ENCODE measurements at regions not wholly inside any gene's neighbourhood (a gene's known extent, or its start where the extent isn't known, plus 50 kb on each side); places are given as distances from the start of the nearest gene placed in this dataset.

- FAIRE-seq (no peak), DNase-seq (ENCODE audit: insufficient read length, low spot score) (no peak)
Observed at GRCh38 chr4:27467351-27467750, 606.7 kb downstream of the STIM2 start.

DNA sequence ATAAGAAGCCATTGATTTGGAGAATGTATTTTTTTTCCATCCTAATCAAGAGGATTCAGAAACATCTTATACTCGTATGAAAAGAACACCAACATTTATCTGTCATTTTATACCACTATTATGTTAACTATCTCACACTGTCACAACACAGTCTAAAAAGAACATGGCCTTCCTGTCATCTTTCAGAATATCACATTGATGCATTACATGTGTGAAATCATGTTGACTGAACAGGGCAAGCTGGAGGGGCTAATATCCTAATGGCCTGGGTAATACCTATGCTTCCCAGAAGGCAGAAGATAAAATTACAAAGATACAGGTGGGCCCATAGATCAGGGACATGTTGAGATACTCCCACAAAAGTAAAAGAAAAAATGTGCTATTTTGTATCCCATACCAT, 611.7 kb downstream of the STIM2 start:
- FAIRE-seq (no peak), DNase-seq (ENCODE audit: insufficient read length, low spot score) (no peak)

DNA sequence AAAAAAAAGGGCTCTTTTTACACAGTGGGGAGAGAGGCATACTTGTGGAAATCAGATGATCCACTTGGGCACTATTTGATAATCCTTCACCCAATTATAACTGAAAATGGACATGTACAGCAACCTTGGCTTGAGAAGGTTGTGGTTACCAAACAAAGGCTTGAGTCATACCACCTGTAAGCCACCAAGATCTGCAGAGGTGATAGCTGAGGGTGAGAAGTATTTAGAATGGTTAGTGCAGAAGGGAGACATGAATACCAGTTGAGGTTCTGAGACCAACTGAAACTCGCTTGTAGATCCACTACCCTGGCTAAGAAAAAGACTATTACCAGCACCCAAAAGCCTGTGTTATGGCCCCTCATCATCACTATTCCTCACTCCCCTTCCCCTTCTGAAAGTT, 614.0 kb downstream of the STIM2 start:
- FAIRE-seq, result no peak
- no peak for DNase-seq (ENCODE audit: insufficient read length, low spot score)

DNA sequence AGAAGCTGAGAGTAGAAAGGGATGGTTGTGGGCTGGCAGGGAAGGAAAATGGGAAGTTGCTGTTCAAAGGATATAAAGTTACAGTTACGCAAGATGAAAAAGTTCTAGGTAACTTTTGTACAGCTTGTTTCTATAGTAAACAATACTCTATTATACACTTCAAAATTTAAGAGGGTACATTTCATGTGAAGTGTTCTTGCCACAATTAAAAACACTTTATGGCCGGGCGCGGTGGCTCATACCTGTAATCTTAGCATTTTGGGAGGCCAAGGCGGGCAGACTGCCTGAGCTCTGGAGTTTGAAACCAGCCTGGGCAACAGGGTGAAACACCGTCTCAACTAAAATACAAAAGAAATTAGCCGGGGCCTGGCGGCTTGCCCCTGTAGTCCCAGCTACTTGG, 623.6 kb downstream of the STIM2 start:
- no peak for DNase-seq (ENCODE audit: insufficient read length, low spot score)
- FAIRE-seq, result no peak

DNA sequence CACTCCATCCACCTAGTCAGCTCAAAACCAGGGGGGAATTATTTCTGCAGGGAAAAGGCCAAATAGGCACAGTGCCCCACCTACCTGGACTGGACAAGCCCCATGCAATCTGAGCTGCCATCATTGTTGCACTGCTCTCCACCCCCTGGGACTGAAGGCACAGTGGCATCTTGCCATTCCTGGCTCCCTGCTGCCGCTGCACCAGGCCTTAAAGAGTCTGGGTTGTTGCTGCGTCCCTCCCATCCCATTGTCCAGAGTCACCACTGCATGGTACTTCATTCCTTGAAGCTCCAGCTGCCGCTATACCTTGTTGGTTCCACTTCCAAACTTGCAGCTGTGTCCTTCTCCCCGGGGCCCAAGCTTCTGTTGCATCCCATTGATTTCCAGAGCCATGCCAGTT, 629.7 kb downstream of the STIM2 start:
- no peak for DNase-seq (ENCODE audit: insufficient read length, low spot score)
- no peak for FAIRE-seq

DNA sequence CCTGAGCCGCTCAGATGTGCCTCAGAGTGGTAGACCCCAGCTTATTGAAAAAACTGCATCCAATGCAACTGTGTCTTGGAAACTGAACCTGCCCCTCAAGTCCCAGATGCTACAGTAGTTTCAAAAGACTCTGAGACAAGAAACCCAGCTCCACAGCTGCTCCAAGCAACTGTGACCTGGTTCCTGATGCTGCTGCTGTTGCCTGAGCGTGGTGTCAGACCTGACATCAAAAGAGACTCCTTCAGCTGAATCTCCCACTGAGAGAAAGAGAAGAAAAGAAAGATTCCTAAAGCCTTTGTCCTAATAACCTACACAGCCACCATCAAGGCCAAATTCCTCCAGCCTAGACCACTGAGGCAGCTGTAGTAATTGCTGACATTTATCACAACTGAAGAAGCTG, 630.1 kb downstream of the STIM2 start:
- DNase-seq (ENCODE audit: insufficient read length, low spot score) (no peak), FAIRE-seq (no peak)

- FAIRE-seq (no peak), DNase-seq (ENCODE audit: insufficient read length, low spot score) (no peak)
Observed at GRCh38 chr4:27506401-27506800, 645.8 kb downstream of the STIM2 start.

- no peak for FAIRE-seq
- DNase-seq (ENCODE audit: insufficient read length, low spot score), result no peak
Observed at GRCh38 chr4:27514711-27515110, 654.1 kb downstream of the STIM2 start.

DNA sequence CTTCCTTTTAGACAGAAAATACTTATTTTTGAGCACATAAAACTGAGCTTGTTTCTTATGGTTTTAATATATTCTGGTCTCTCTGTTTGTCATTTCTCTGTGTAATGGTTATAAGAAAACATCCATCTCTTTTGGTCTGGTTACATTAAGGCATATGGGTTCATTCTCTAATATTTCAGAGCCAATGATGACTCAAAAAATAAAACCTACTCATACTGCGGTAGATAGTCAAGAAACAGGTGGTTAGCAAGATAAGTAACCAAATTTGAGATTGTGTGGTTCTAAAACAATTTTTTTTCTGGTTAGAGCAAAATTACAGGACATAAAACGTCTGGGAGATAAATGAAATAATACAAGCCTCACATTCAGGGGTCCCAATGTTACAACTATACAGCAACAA, 654.5 kb downstream of the STIM2 start:
- FAIRE-seq (no peak), DNase-seq (ENCODE audit: insufficient read length, low spot score) (no peak)

DNA sequence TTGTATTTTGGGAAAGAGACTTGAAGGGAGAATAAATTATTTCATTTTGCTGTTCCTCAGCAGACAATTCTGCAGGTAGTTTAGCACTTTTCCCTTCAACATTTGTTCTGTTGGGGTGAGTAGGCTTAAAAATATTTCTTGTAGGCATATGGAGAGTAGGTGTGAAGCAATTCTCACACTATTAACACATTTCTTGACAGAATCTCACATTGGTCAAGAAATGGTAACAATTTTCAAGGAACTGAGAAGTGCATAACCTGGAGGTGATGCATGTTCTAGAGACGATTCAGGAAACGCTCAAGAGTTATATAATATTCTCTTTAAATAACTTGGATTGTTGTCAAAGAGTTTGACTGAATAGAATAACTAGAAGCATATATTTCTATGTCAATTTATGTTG, 658.2 kb downstream of the STIM2 start:
- no peak for FAIRE-seq
- DNase-seq (ENCODE audit: insufficient read length, low spot score), result no peak

- DNase-seq (ENCODE audit: insufficient read length, low spot score), result no peak
- no peak for FAIRE-seq
Observed at GRCh38 chr4:27524224-27524623, 663.6 kb downstream of the STIM2 start.

- DNase-seq (ENCODE audit: insufficient read length, low spot score) (no peak), FAIRE-seq (no peak)
Observed at GRCh38 chr4:27534488-27534887, 673.8 kb downstream of the STIM2 start.

- FAIRE-seq (no peak), DNase-seq (ENCODE audit: insufficient read length, low spot score) (no peak)
Observed at GRCh38 chr4:27568236-27568951, 707.8 kb downstream of the STIM2 start.

DNA sequence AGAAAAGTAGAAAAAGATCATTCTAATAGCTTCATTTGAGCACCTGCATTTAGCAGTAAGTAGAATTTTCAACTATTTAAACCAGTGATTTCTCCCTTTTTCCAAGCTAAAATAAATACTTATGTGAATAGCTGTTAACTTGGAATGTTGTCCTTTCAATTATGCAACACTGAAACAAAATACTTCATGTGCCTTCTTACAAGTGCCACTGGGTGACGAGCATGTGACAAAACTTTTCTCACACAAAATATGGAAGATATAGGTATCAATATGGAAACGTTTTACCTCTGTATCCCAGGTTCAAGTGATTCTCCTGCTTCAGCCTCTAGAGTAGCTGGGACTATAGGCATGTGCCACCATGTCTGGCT, 708.3 kb downstream of the STIM2 start:
- FAIRE-seq, result no peak
- DNase-seq (ENCODE audit: insufficient read length, low spot score), result no peak

GRCh38 chr4:27574743-27575142, 714.1 kb downstream of the STIM2 start:
- FAIRE-seq (no peak), DNase-seq (ENCODE audit: insufficient read length, low spot score) (no peak)

DNA sequence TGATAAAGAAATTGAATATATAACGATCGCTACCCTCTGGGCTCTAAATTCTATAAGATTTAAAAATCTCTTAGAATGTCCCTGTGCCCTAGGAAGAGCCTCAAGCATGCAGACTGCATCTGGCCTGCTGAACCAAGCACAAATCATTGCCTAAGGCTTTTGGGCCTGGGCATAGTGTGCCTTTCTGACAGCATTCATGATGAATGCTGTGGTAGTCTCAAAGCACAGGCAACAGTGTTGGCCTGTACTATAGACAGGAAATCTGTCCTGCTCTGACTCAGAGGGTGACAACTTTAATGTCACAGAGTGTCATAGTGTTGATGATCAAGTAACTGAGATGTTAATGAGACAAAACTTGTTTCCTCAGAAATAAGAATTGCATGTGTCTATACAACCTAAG, 717.3 kb downstream of the STIM2 start:
- FAIRE-seq (no peak), DNase-seq (ENCODE audit: insufficient read length, low spot score) (no peak)

GRCh38 chr4:27592738-27593137, 732.1 kb downstream of the STIM2 start:
- DNase-seq (ENCODE audit: insufficient read length, low spot score), result no peak
- no peak for FAIRE-seq

- no peak for DNase-seq (ENCODE audit: insufficient read length, low spot score)
- no peak for FAIRE-seq
Observed at GRCh38 chr4:27594922-27595321, 734.3 kb downstream of the STIM2 start.

- no peak for FAIRE-seq
- no peak for DNase-seq (ENCODE audit: insufficient read length, low spot score)
Observed at GRCh38 chr4:27595571-27596360, 735.1 kb downstream of the STIM2 start.

GRCh38 chr4:27602172-27602571, 741.5 kb downstream of the STIM2 start:
- FAIRE-seq, result no peak
- no peak for DNase-seq (ENCODE audit: insufficient read length, low spot score)

DNA sequence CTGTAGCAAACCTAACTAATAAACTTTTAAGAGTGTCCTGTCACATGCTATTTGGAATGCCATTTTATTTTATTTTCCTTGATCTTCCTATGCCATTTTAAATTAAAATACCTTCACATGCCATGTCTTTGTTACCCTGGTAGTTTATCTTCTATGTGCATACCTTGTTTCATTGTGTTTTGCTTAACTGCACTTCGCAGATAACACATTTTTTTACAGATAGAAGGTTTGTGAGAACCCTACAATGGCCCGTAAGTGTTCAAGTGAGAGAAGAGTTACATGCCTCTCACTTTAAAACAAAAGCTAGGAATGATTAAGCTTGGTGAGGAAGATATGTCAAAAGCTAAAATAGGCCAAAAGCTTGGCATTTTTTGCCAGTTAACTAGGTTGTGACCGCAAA, 744.1 kb downstream of the STIM2 start:
- no peak for FAIRE-seq

GRCh38 chr4:27616166-27616565, 755.5 kb downstream of the STIM2 start:
- no peak for DNase-seq (ENCODE audit: insufficient read length, low spot score)
- FAIRE-seq, result no peak

More for the DNA sequence above, 744.1 kb downstream of the STIM2 start:
- DNase-seq (ENCODE audit: insufficient read length, low spot score), result no peak

Measured in HTR-8/SVneo (cell line).